ENCODE measurements at regions not wholly inside any gene's neighbourhood (a gene's known extent, or its start where the extent isn't known, plus 50 kb on each side); places are given as distances from the start of the nearest gene placed in this dataset.

DNA sequence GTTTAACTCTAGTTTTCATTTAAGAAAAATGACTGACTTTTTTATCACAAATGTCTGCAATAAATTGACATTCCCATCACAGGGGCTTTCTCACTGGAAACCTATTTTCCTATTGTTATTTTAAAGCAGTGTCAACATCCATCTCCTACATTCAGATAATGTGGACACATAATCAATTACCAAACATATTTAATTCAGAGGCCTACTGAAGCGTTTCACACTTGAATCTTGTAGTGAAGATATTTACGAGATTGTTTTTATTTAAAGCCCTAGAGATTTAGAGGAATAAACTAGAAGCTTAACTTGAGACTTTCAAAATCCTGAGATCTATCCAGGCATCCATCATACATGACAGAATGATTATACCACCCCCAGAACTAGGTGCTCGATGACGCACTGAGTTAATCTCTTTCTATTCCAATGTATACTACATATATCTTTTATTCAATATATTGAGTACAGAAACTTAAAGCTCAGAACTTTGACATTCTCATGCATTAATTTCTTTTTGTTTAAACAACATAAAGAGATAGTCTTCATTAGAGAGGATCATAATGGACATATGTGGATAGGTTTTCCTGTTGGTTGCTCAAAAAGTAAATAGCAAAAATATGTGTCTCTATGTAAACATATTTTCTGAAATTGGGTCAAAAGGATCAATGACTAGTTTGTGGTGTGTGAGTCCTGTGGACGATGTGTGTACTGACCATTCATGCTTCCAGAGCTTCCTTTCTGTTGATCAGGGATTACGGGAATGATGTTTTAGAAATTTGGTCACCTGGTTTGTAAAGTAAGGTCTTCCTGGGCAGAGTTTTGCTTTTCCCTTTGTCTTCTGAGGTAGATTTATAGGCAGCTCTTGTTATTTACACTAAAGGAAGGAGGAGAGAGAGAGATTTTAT, 171.5 kb upstream of the HMCN1 start:
- no peak overlapping the region for H2AFZ ChIP-seq

DNA sequence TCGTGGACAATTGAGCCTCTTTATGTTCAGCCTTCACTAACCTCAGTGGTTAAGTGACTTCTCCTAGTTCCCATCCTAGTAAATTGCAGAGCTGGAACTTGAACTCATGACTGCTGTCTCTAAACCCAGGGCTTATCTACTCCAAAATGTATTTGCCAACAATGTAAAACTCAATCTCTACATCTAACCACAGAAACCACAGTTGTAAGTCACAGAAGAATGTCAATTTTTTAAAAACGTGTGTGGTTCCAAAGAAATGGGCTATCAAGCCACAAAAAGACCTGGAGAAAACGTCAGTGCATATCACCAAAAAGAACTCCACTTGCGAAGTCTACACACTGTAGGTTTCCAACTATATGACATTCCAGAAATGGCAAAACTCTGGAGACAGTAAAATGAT, 172.6 kb upstream of the HMCN1 start:
- Histone ChIP-seq H3K27me3 (no peaks in the 10 kb centered on the region), H3K27ac (no peak overlapping the region), H3K4me3 (no peak overlapping the region), H4K20me1 (ENCODE audit: insufficient read depth, poor library complexity, severe bottlenecking) (no peaks in the 10 kb centered on the region), H3K79me2 (no peaks in the 10 kb centered on the region), H3K9me3 (ENCODE audit: low read depth) (no peaks in the 10 kb centered on the region), H3K4me2 (no peak overlapping the region), H2AFZ (no peak overlapping the region), H3K9me2 (replicated peaks; ENCODE audit: insufficient read depth) (no peaks in the 10 kb centered on the region), H3K36me3 (replicated peaks; ENCODE audit: insufficient read depth, low read depth) (no peaks in the 10 kb centered on the region), H3K4me1 (ENCODE audit: insufficient read depth) (no peaks in the 10 kb centered on the region)
- no peak for DNase-seq (ENCODE audit: low spot score)
- TF ChIP-seq EZH2phosphoT487 (IDR thresholded peaks at IDR 0.05; ENCODE audit: low read depth, severe bottlenecking, unreplicated experiment) (no peak), EZH2 (IDR thresholded peaks at IDR 0.05; ENCODE audit: borderline replicate concordance) (no peak)
- TF ChIP-seq, protein P1, sequence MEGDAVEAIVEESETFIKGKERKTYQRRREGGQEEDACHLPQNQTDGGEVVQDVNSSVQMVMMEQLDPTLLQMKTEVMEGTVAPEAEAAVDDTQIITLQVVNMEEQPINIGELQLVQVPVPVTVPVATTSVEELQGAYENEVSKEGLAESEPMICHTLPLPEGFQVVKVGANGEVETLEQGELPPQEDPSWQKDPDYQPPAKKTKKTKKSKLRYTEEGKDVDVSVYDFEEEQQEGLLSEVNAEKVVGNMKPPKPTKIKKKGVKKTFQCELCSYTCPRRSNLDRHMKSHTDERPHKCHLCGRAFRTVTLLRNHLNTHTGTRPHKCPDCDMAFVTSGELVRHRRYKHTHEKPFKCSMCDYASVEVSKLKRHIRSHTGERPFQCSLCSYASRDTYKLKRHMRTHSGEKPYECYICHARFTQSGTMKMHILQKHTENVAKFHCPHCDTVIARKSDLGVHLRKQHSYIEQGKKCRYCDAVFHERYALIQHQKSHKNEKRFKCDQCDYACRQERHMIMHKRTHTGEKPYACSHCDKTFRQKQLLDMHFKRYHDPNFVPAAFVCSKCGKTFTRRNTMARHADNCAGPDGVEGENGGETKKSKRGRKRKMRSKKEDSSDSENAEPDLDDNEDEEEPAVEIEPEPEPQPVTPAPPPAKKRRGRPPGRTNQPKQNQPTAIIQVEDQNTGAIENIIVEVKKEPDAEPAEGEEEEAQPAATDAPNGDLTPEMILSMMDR (IDR thresholded peaks at IDR 0.05; ENCODE audit: poor library complexity): no peak
- 74% methylated on average over 4 of the region's 4 CpGs for WGBS (ENCODE audit: low lambda C conversion rate, missing lambda C conversion rate)

More for the DNA sequence above, 171.5 kb upstream of the HMCN1 start:
- H3K27ac ChIP-seq: no peak overlapping the region
- H3K27me3 ChIP-seq: no peaks in the 10 kb centered on the region
- TF ChIP-seq EZH2phosphoT487 (IDR thresholded peaks at IDR 0.05; ENCODE audit: low read depth, severe bottlenecking, unreplicated experiment): no peak
- no peak for TF ChIP-seq EZH2 (IDR thresholded peaks at IDR 0.05; ENCODE audit: borderline replicate concordance)
- TF ChIP-seq, protein P1 (IDR thresholded peaks at IDR 0.05; ENCODE audit: poor library complexity): no peak
- H3K9me2 ChIP-seq (replicated peaks; ENCODE audit: insufficient read depth): no peaks in the 10 kb centered on the region
- H3K4me2 ChIP-seq: no peak overlapping the region
- no peaks in the 10 kb centered on the region for H3K79me2 ChIP-seq
- H3K4me3 ChIP-seq: no peak overlapping the region
- H3K4me1 ChIP-seq (ENCODE audit: insufficient read depth): peaks cover 6% of the 10 kb centered on the region
- DNase-seq (ENCODE audit: low spot score): no peak
- no peaks in the 10 kb centered on the region for H3K9me3 ChIP-seq (ENCODE audit: low read depth)
- no peaks in the 10 kb centered on the region for H3K36me3 ChIP-seq (replicated peaks; ENCODE audit: insufficient read depth, low read depth)
- 64% methylated on average over 6 of the region's 6 CpGs for WGBS (ENCODE audit: low lambda C conversion rate, missing lambda C conversion rate)
- no peaks in the 10 kb centered on the region for H4K20me1 ChIP-seq (ENCODE audit: insufficient read depth, poor library complexity, severe bottlenecking)

DNA sequence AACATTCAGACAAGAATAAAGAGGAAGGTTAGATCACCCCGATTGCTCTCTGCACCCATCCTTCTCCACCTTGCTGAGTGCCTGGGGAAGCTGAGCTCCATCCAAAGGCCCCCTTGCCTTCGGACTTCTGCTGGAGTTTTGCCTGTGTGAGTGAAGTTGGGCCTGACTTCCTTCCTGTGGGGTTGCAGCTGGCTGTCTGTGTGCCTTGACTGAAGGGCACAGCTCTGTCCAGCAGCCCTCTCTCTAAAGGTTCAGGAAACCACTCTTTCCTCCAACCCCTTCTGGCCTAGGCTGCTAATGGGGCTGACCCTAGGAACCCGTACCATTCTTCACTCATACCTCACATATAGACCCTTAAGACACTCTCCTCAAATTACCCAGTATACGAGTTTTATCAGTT, 173.4 kb upstream of the HMCN1 start:
- WGBS (ENCODE audit: low lambda C conversion rate, missing lambda C conversion rate): 88% methylated on average over 4 of the region's 4 CpGs
- Histone ChIP-seq H3K9me3 (ENCODE audit: low read depth) (no peaks in the 10 kb centered on the region), H3K4me1 (ENCODE audit: insufficient read depth) (no peaks in the 10 kb centered on the region), H2AFZ (no peak overlapping the region), H3K4me3 (no peak overlapping the region), H4K20me1 (ENCODE audit: insufficient read depth, poor library complexity, severe bottlenecking) (no peaks in the 10 kb centered on the region), H3K27ac (no peak overlapping the region), H3K27me3 (no peaks in the 10 kb centered on the region), H3K4me2 (no peak overlapping the region), H3K9me2 (replicated peaks; ENCODE audit: insufficient read depth) (no peaks in the 10 kb centered on the region), H3K79me2 (no peaks in the 10 kb centered on the region), H3K36me3 (replicated peaks; ENCODE audit: insufficient read depth, low read depth) (no peaks in the 10 kb centered on the region)
- no peak for DNase-seq (ENCODE audit: low spot score)
- TF ChIP-seq, protein P1 (IDR thresholded peaks at IDR 0.05; ENCODE audit: poor library complexity): no peak
- TF ChIP-seq EZH2 (IDR thresholded peaks at IDR 0.05; ENCODE audit: borderline replicate concordance) (no peak), EZH2phosphoT487 (IDR thresholded peaks at IDR 0.05; ENCODE audit: low read depth, severe bottlenecking, unreplicated experiment) (no peak)

Data from hepatocyte (in vitro differentiated cells).